ENCODE measurements at regions not wholly inside any gene's neighbourhood (a gene's known extent, or its start where the extent isn't known, plus 50 kb on each side); places are given as distances from the start of the nearest gene placed in this dataset.

GRCh38 chr3:69560818-69561217 is 174.9 kb upstream of the FRMD4B start:
- Histone ChIP-seq H3K4me2 (ENCODE audit: low read length) (no peak overlapping the region), H3K9me3 (ENCODE audit: control insufficient read depth, insufficient read depth, low read length) (no peaks in the 10 kb centered on the region), H3K79me2 (ENCODE audit: control insufficient read depth, low read length) (no peaks in the 10 kb centered on the region), H3K27me3 (ENCODE audit: control insufficient read depth, low read length) (no peaks in the 10 kb centered on the region), H3K27ac (ENCODE audit: low read depth, low read length) (no peak overlapping the region), H3K9me2 (replicated peaks; ENCODE audit: control insufficient read depth, low read length) (no peaks in the 10 kb centered on the region), H3F3A (ENCODE audit: control insufficient read depth, insufficient read depth) (no peaks in the 10 kb centered on the region), H3K4me1 (ENCODE audit: control insufficient read depth, low read length) (no peaks in the 10 kb centered on the region), H3K36me3 (ENCODE audit: control insufficient read depth, low read length) (no peaks in the 10 kb centered on the region), H3K4me3 (ENCODE audit: low read length) (no peak overlapping the region), H4K20me1 (ENCODE audit: control insufficient read depth, insufficient read depth, low read depth, low read length) (no peaks in the 10 kb centered on the region)
- TF ChIP-seq EZH2phosphoT487 (IDR thresholded peaks at IDR 0.05; ENCODE audit: borderline replicate concordance, low read length) = no peak
- no peak for TF ChIP-seq CTCF (IDR thresholded peaks at IDR 0.05; ENCODE audit: low read depth, low read length, poor library complexity, severe bottlenecking)

GRCh38 chr3:69560116-69560515 is 174.2 kb upstream of the FRMD4B start:
- Histone ChIP-seq H3F3A (ENCODE audit: control insufficient read depth, insufficient read depth) (no peaks in the 10 kb centered on the region), H3K27me3 (ENCODE audit: control insufficient read depth, low read length) (no peaks in the 10 kb centered on the region), H3K4me1 (ENCODE audit: control insufficient read depth, low read length) (no peaks in the 10 kb centered on the region), H3K9me3 (ENCODE audit: control insufficient read depth, insufficient read depth, low read length) (no peaks in the 10 kb centered on the region), H4K20me1 (ENCODE audit: control insufficient read depth, insufficient read depth, low read depth, low read length) (no peaks in the 10 kb centered on the region), H3K36me3 (ENCODE audit: control insufficient read depth, low read length) (no peaks in the 10 kb centered on the region), H3K27ac (ENCODE audit: low read depth, low read length) (no peak overlapping the region), H3K4me2 (ENCODE audit: low read length) (no peak overlapping the region), H3K9me2 (replicated peaks; ENCODE audit: control insufficient read depth, low read length) (no peaks in the 10 kb centered on the region), H3K79me2 (ENCODE audit: control insufficient read depth, low read length) (no peaks in the 10 kb centered on the region), H3K4me3 (ENCODE audit: low read length) (no peak overlapping the region)
- TF ChIP-seq EZH2phosphoT487 (IDR thresholded peaks at IDR 0.05; ENCODE audit: borderline replicate concordance, low read length) (no peak), CTCF (IDR thresholded peaks at IDR 0.05; ENCODE audit: low read depth, low read length, poor library complexity, severe bottlenecking) (no peak)

- no peaks in the 10 kb centered on the region for H3K36me3 ChIP-seq (ENCODE audit: control insufficient read depth, low read length)
- no peak for TF ChIP-seq EZH2phosphoT487 (IDR thresholded peaks at IDR 0.05; ENCODE audit: borderline replicate concordance, low read length)
- TF ChIP-seq CTCF (IDR thresholded peaks at IDR 0.05; ENCODE audit: low read depth, low read length, poor library complexity, severe bottlenecking) = no peak
- no peaks in the 10 kb centered on the region for H3K79me2 ChIP-seq (ENCODE audit: control insufficient read depth, low read length)
- no peaks in the 10 kb centered on the region for H3F3A ChIP-seq (ENCODE audit: control insufficient read depth, insufficient read depth)
- H3K9me3 ChIP-seq (ENCODE audit: control insufficient read depth, insufficient read depth, low read length) = no peaks in the 10 kb centered on the region
- H3K4me3 ChIP-seq (ENCODE audit: low read length) = no peak overlapping the region
- H4K20me1 ChIP-seq (ENCODE audit: control insufficient read depth, insufficient read depth, low read depth, low read length) = no peaks in the 10 kb centered on the region
- no peaks in the 10 kb centered on the region for H3K27me3 ChIP-seq (ENCODE audit: control insufficient read depth, low read length)
- H3K27ac ChIP-seq (ENCODE audit: low read depth, low read length) = no peak overlapping the region
- H3K9me2 ChIP-seq (replicated peaks; ENCODE audit: control insufficient read depth, low read length) = no peaks in the 10 kb centered on the region
- no peaks in the 10 kb centered on the region for H3K4me1 ChIP-seq (ENCODE audit: control insufficient read depth, low read length)
- H3K4me2 ChIP-seq (ENCODE audit: low read length) = no peak overlapping the region
Measured at GRCh38 chr3:69558912-69559311, 173.0 kb upstream of the FRMD4B start.

- Histone ChIP-seq H3F3A (ENCODE audit: control insufficient read depth, insufficient read depth) (no peaks in the 10 kb centered on the region), H3K79me2 (ENCODE audit: control insufficient read depth, low read length) (no peaks in the 10 kb centered on the region), H3K9me3 (ENCODE audit: control insufficient read depth, insufficient read depth, low read length) (no peaks in the 10 kb centered on the region), H3K27me3 (ENCODE audit: control insufficient read depth, low read length) (no peaks in the 10 kb centered on the region), H3K27ac (ENCODE audit: low read depth, low read length) (no peak overlapping the region), H3K4me2 (ENCODE audit: low read length) (no peak overlapping the region), H3K4me3 (ENCODE audit: low read length) (no peak overlapping the region), H3K9me2 (replicated peaks; ENCODE audit: control insufficient read depth, low read length) (no peaks in the 10 kb centered on the region), H3K36me3 (ENCODE audit: control insufficient read depth, low read length) (no peaks in the 10 kb centered on the region), H3K4me1 (ENCODE audit: control insufficient read depth, low read length) (no peaks in the 10 kb centered on the region), H4K20me1 (ENCODE audit: control insufficient read depth, insufficient read depth, low read depth, low read length) (no peaks in the 10 kb centered on the region)
- TF ChIP-seq EZH2phosphoT487 (IDR thresholded peaks at IDR 0.05; ENCODE audit: borderline replicate concordance, low read length) (no peak), CTCF (IDR thresholded peaks at IDR 0.05; ENCODE audit: low read depth, low read length, poor library complexity, severe bottlenecking) (no peak)
Measured at GRCh38 chr3:69554576-69554975, 168.7 kb upstream of the FRMD4B start.

Data from DOHH2 (cell line).